MM.1S (cell line): ENCODE measurements at regions not wholly inside any gene's neighbourhood (a gene's known extent, or its start where the extent isn't known, plus 50 kb on each side); places are given as distances from the start of the nearest gene placed in this dataset.

Experiments
- DNase-seq: peaks from one replicate; pipeline ENCODE4 v3.0.0-alpha.2; 2015
- H2AFZ ChIP-seq: fragments of 300-600 bp; sonication (generic); 2 replicates; pipeline ENCODE4 v1.6.0; 2016; ENCODE audit warnings: antibody characterized with exemption, low read length
- H3F3A ChIP-seq: fragments of 300-600 bp; sonication (generic); 2 replicates; pipeline ENCODE4 v1.6.1; 2016; ENCODE audit warnings: mild to moderate bottlenecking, antibody characterized with exemption, low read length, moderate library complexity, mixed read lengths; ENCODE audit not compliant: insufficient read depth
- H3K27ac ChIP-seq: fragments of 300-600 bp; sonication (generic); 2 replicates; pipeline ENCODE4 v1.5.1; 2016; ENCODE audit warnings: mild to moderate bottlenecking, low read length
- H3K27me3 ChIP-seq: fragments of 300-600 bp; sonication (generic); replicated peaks from 2 replicates; pipeline ENCODE4 v1.6.0; 2016; ENCODE audit warnings: low read length; ENCODE audit not compliant: insufficient read depth
- H3K36me3 ChIP-seq: fragments of 300-600 bp; sonication (generic); replicated peaks from 2 replicates; pipeline ENCODE4 v1.6.1; 2016; ENCODE audit warnings: mild to moderate bottlenecking, low read length, mixed read lengths; ENCODE audit not compliant: insufficient read depth
- H3K4me1 ChIP-seq: fragments of 300-600 bp; sonication (generic); 2 replicates; pipeline ENCODE4 v1.6.1; 2016; ENCODE audit warnings: low read length, mixed read lengths
- H3K4me2 ChIP-seq: fragments of 300-600 bp; sonication (generic); 2 replicates; pipeline ENCODE4 v1.6.0; 2016; ENCODE audit warnings: low read depth, low read length
- H3K4me3 ChIP-seq: fragments of 300-600 bp; sonication (generic); 2 replicates; pipeline ENCODE4 v1.5.1; 2016; ENCODE audit warnings: low read length, mixed read lengths
- H3K79me2 ChIP-seq: fragments of 300-600 bp; sonication (generic); 2 replicates; pipeline ENCODE4 v1.6.1; 2016; ENCODE audit warnings: mixed run types, low read length, mixed read lengths
- H3K9ac ChIP-seq: fragments of 300-600 bp; sonication (generic); 2 replicates; pipeline ENCODE4 v1.6.1; 2016; ENCODE audit warnings: low read length, mixed read lengths
- H3K9me2 ChIP-seq: fragments of 300-600 bp; sonication (generic); replicated peaks from 2 replicates; pipeline ENCODE4 v1.6.1; 2016; ENCODE audit warnings: mild to moderate bottlenecking, low read length, mixed read lengths; ENCODE audit not compliant: insufficient read depth
- H3K9me3 ChIP-seq: fragments of 300-600 bp; sonication (generic); replicated peaks from 2 replicates; pipeline ENCODE4 v1.6.1; 2016; ENCODE audit warnings: mild to moderate bottlenecking, low read length, mixed read lengths; ENCODE audit not compliant: insufficient read depth
- H4K20me1 ChIP-seq: fragments of 300-600 bp; sonication (generic); 2 replicates; pipeline ENCODE4 v1.6.1; 2016; ENCODE audit warnings: mild to moderate bottlenecking, low read length, moderate library complexity, mixed read lengths; ENCODE audit not compliant: insufficient read depth
- CTCF ChIP-seq: fragments of 300-600 bp; sonication (generic); IDR thresholded peaks from 2 replicates; pipeline ENCODE4 v1.5.1; 2016; ENCODE audit warnings: antibody characterized with exemption, low read length, mixed read lengths
- EZH2 ChIP-seq: fragments of 300-600 bp; sonication (generic); optimal IDR thresholded peaks from 2 replicates; pipeline ENCODE3; 2017; ENCODE audit warnings: low read depth, mild to moderate bottlenecking, antibody characterized with exemption, low read length, mixed read lengths
- EZH2phosphoT487 ChIP-seq: fragments of 300-600 bp; sonication (generic); IDR thresholded peaks from 2 replicates; pipeline ENCODE4 v1.6.1; 2018; ENCODE audit warnings: antibody characterized with exemption, low read length

GRCh38 chr7:89987665-89988064 is 166.6 kb upstream of the STEAP1 start:
- Histone ChIP-seq H3K79me2 (no peaks in the 10 kb centered on the region), H2AFZ (no peak overlapping the region), H3K9me3 (no peaks in the 10 kb centered on the region), H3F3A (no peaks in the 10 kb centered on the region), H3K9ac (no peak overlapping the region), H3K4me1 (no peaks in the 10 kb centered on the region), H3K4me3 (no peak overlapping the region), H3K4me2 (no peak overlapping the region), H3K36me3 (no peaks in the 10 kb centered on the region), H3K9me2 (no peaks in the 10 kb centered on the region), H3K27ac (no peak overlapping the region), H4K20me1 (no peaks in the 10 kb centered on the region), H3K27me3 (no peaks in the 10 kb centered on the region)
- DNase-seq = no peak
- no peak for TF ChIP-seq EZH2
- no peak for TF ChIP-seq CTCF
- no peak for TF ChIP-seq EZH2phosphoT487

GRCh38 chr7:89988074-89988473 is 166.2 kb upstream of the STEAP1 start:
- Histone ChIP-seq H3K27ac (no peak overlapping the region), H3K9me2 (no peaks in the 10 kb centered on the region), H3K4me2 (no peak overlapping the region), H3K36me3 (no peaks in the 10 kb centered on the region), H3K79me2 (no peaks in the 10 kb centered on the region), H3K27me3 (no peaks in the 10 kb centered on the region), H3K9ac (no peak overlapping the region), H4K20me1 (no peaks in the 10 kb centered on the region), H3K4me1 (no peaks in the 10 kb centered on the region), H3F3A (no peaks in the 10 kb centered on the region), H2AFZ (no peak overlapping the region), H3K4me3 (no peak overlapping the region), H3K9me3 (no peaks in the 10 kb centered on the region)
- no peak for TF ChIP-seq EZH2phosphoT487
- TF ChIP-seq CTCF = no peak
- TF ChIP-seq EZH2 = no peak
- DNase-seq = no peak

GRCh38 chr7:89989454-89989853 is 164.8 kb upstream of the STEAP1 start:
- no peaks in the 10 kb centered on the region for H3K79me2 ChIP-seq
- H3K27ac ChIP-seq = no peak overlapping the region
- H3K4me2 ChIP-seq = no peak overlapping the region
- no peak overlapping the region for H3K9ac ChIP-seq
- H3K4me3 ChIP-seq = no peak overlapping the region
- no peaks in the 10 kb centered on the region for H3K36me3 ChIP-seq
- no peaks in the 10 kb centered on the region for H4K20me1 ChIP-seq
- DNase-seq = no peak
- no peak overlapping the region for H2AFZ ChIP-seq
- TF ChIP-seq EZH2phosphoT487 = no peak
- no peaks in the 10 kb centered on the region for H3K9me3 ChIP-seq
- no peaks in the 10 kb centered on the region for H3F3A ChIP-seq
- no peaks in the 10 kb centered on the region for H3K27me3 ChIP-seq
- no peaks in the 10 kb centered on the region for H3K4me1 ChIP-seq
- no peaks in the 10 kb centered on the region for H3K9me2 ChIP-seq

- no peaks in the 10 kb centered on the region for H3K36me3 ChIP-seq
- H3K27ac ChIP-seq = no peak overlapping the region
- H3F3A ChIP-seq = no peaks in the 10 kb centered on the region
- no peak overlapping the region for H3K4me3 ChIP-seq
- no peak overlapping the region for H3K9ac ChIP-seq
- H3K9me3 ChIP-seq = no peaks in the 10 kb centered on the region
- TF ChIP-seq CTCF (no peak), EZH2phosphoT487 (no peak)
- H3K4me2 ChIP-seq = no peak overlapping the region
- H3K4me1 ChIP-seq = no peaks in the 10 kb centered on the region
- H4K20me1 ChIP-seq = no peaks in the 10 kb centered on the region
- no peaks in the 10 kb centered on the region for H3K9me2 ChIP-seq
- no peaks in the 10 kb centered on the region for H3K79me2 ChIP-seq
- H2AFZ ChIP-seq = no peak overlapping the region
- no peaks in the 10 kb centered on the region for H3K27me3 ChIP-seq
- DNase-seq = no peak
Measured at GRCh38 chr7:89994483-89994882, 159.8 kb upstream of the STEAP1 start.
